G401 (cell line): ENCODE measurements at regions not wholly inside any gene's neighbourhood (a gene's known extent, or its start where the extent isn't known, plus 50 kb on each side); places are given as distances from the start of the nearest gene placed in this dataset.
A peak's percentile ranks its signal among the peaks of the same experiment; 100 is the strongest.

Experiments
- DNase-seq: peaks from one replicate; pipeline ENCODE4 v3.0.0-alpha.2; 2015; ENCODE audit warnings: low spot score
- in situ Hi-C: cut with HindIII; loops from 2 replicates; pipeline ENCODE4 v1.10.0; 2016; ENCODE audit warnings: low sequenced_read_pairs, mixed read lengths

- in situ Hi-C loops, result no loop called here
- no peak for DNase-seq
These were observed 50.5 kb downstream of the RGS12 start for GRCh38 chr4:3343358-3343757.

- in situ Hi-C loops, result no loop called here
- peak; percentile 63 for DNase-seq
These were observed 51.3 kb downstream of the RGS12 start for GRCh38 chr4:3344104-3344503.

GRCh38 chr4:3344596-3344995, 51.8 kb downstream of the RGS12 start:
- in situ Hi-C loops, result no loop called here
- peak; percentile 53 for DNase-seq

GRCh38 chr4:3345384-3345783, 52.6 kb downstream of the RGS12 start:
- in situ Hi-C loops, result no loop called here
- no peak for DNase-seq

GRCh38 chr4:3346146-3346545, 53.3 kb downstream of the RGS12 start:
- in situ Hi-C loops, result no loop called here
- DNase-seq, result peak; percentile 85

GRCh38 chr4:3347871-3348270, 55.0 kb downstream of the RGS12 start:
- DNase-seq, result no peak
- in situ Hi-C loops, result no loop called here

GRCh38 chr4:3348621-3349020, 55.8 kb downstream of the RGS12 start:
- DNase-seq, result no peak
- in situ Hi-C loops, result no loop called here

- DNase-seq, result no peak
- in situ Hi-C loops, result no loop called here
These were observed 56.3 kb downstream of the RGS12 start for GRCh38 chr4:3349116-3349515.

- in situ Hi-C loops, result no loop called here
- DNase-seq, result no peak
These were observed 59.2 kb downstream of the RGS12 start for GRCh38 chr4:3351997-3352396.

GRCh38 chr4:3352505-3352904, 59.7 kb downstream of the RGS12 start:
- DNase-seq, result no peak
- in situ Hi-C loops, result no loop called here

GRCh38 chr4:3352941-3353594, 60.2 kb downstream of the RGS12 start:
- in situ Hi-C loops, result no loop called here
- DNase-seq, result no peak

- in situ Hi-C loops, result no loop called here
These were observed 61.1 kb downstream of the RGS12 start for GRCh38 chr4:3353752-3354454.

GRCh38 chr4:3354455-3354811, 61.6 kb downstream of the RGS12 start:
- no peak for DNase-seq
- in situ Hi-C loops, result no loop called here

More at GRCh38 chr4:3353752-3354454, 61.1 kb downstream of the RGS12 start:
- no peak for DNase-seq

- DNase-seq, result no peak
- in situ Hi-C loops, result no loop called here
These were observed 62.5 kb downstream of the RGS12 start for GRCh38 chr4:3355266-3355748.

GRCh38 chr4:3358656-3359055, 65.8 kb downstream of the RGS12 start:
- in situ Hi-C loops, result no loop called here
- no peak for DNase-seq

GRCh38 chr4:3360777-3361176, 68.0 kb downstream of the RGS12 start:
- no peak for DNase-seq
- in situ Hi-C loops, result loop anchor here (5.0 kb wide), 1 partner anchor 118 kb away; no protein-coding TSS in a partner anchor

GRCh38 chr4:3361406-3361805, 68.6 kb downstream of the RGS12 start:
- DNase-seq, result no peak
- in situ Hi-C loops, result loop anchor here (5.0 kb wide), 1 partner anchor 119 kb away; no protein-coding TSS in a partner anchor

GRCh38 chr4:3361896-3362295, 69.1 kb downstream of the RGS12 start:
- DNase-seq, result no peak

GRCh38 chr4:3362431-3363287, 69.8 kb downstream of the RGS12 start:
- DNase-seq, result no peak

More at GRCh38 chr4:3361896-3362295, 69.1 kb downstream of the RGS12 start:
- in situ Hi-C loops, result loop anchor here (5.0 kb wide), 1 partner anchor 120 kb away; no protein-coding TSS in a partner anchor

More at GRCh38 chr4:3362431-3363287, 69.8 kb downstream of the RGS12 start:
- in situ Hi-C loops, result loop anchor here (5.0 kb wide), 1 partner anchor 120 kb away; no protein-coding TSS in a partner anchor
